Activated naive CD8-positive, alpha-beta T cell treated with anti-CD3 and anti-CD28 coated beads, Interleukin-2, amount 50 U/mL, for 24 hours (primary cell): ENCODE measurements at regions not wholly inside any gene's neighbourhood (a gene's known extent, or its start where the extent isn't known, plus 50 kb on each side); places are given as distances from the start of the nearest gene placed in this dataset.

Experiments
- ATAC-seq: fragments of 150-1000 bp; cut with Tn5 transposase; one replicate; pipeline ENCODE4 v1.10.0; 2021
- DNase-seq: peaks from one replicate; pipeline ENCODE4 v3.0.0; 2021
- H3K27ac Mint-ChIP-seq: one replicate; pipeline ENCODE4 v1.8.0; 2021; ENCODE audit warnings: mild to moderate bottlenecking, mixed read lengths
- H3K27me3 Mint-ChIP-seq: one replicate; pipeline ENCODE4 v1.8.0; 2021; ENCODE audit warnings: mixed read lengths
- H3K36me3 Mint-ChIP-seq: one replicate; pipeline ENCODE4 v1.8.0; 2021; ENCODE audit warnings: low read depth, mixed read lengths
- H3K4me1 Mint-ChIP-seq: one replicate; pipeline ENCODE4 v1.8.0; 2021; ENCODE audit warnings: mixed read lengths
- H3K4me3 Mint-ChIP-seq: one replicate; pipeline ENCODE4 v1.8.0; 2021; ENCODE audit warnings: mild to moderate bottlenecking, moderate library complexity, mixed read lengths
- H3K9me3 Mint-ChIP-seq: one replicate; pipeline ENCODE4 v1.8.0; 2021; ENCODE audit warnings: mixed read lengths

DNA sequence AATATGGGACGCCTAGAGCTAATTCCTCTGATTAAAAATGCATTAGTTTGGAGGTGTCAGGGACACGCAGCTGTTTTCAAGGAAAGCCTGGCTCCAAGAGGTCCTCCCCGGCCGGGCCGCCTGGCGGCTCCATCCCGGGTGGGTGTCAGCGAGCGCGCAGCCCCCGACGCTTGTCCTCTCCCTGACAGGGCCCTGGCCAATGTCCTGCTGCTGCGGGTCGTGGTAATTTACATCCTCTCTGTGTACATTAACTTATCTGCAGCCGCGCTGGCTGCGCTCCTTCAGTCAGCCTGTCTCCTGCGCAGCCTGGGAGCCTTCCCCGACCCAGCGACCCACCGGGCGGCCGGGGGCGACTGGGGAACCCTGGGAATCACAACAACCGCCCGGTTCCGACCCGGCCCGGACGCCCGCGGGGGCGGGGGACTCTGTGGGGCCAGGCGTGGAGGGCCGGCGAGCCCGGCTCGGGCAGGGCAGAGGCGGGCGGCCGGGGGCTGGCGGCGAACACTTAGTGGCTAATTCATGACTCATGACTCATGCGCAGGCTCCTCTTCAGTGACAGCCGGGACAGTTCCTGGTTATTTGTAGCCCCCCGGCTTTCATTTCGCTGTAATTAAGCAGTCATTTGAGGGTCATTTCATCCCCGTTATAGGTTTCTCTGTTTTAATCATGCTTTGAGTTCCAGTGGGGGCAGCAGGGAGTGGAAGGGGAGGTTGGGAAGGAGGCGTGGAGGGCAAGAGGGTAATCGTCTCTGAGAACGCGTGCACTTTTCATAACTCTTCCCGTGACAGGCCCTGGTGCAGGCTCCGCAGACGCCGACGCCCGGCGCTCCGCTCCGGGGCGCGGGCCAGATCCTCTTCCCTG is 141.9 kb upstream of the CTAGE1 start:
- H3K27ac Mint-ChIP-seq, result no peak overlapping the region
- peak; percentile 65 for ATAC-seq
- DNase-seq, result peak; percentile 9
- no peaks in the 10 kb centered on the region for H3K36me3 Mint-ChIP-seq
- no peaks in the 10 kb centered on the region for H3K9me3 Mint-ChIP-seq
- H3K4me1 Mint-ChIP-seq, result peaks cover 6% of the 10 kb centered on the region
- peaks cover 48% of the 10 kb centered on the region for H3K27me3 Mint-ChIP-seq
- peak overlapping the region; percentile 69 for H3K4me3 Mint-ChIP-seq

DNA sequence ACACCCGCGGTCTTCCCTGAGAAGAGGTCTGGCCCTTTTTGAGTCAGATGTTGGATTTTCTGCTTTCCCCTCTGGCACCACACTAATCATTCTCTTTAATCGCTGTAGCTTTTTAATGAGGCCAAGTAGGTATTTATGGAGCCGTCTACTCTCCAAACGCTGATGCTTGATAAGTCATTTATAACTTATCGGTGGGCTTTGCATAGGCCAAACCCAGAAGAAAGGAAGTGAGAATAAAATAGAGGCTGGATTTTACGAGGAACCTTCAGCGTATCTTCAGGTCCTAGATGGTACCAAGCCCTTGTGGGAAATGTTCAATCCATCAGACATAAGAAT is 142.5 kb upstream of the CTAGE1 start:
- Mint-ChIP-seq H3K4me3 (peak overlapping the region; percentile 69), H3K27ac (no peak overlapping the region), H3K27me3 (peaks cover 52% of the 10 kb centered on the region), H3K9me3 (no peaks in the 10 kb centered on the region), H3K4me1 (peaks cover 6% of the 10 kb centered on the region), H3K36me3 (no peaks in the 10 kb centered on the region)
- DNase-seq (no peak), ATAC-seq (no peak)

DNA sequence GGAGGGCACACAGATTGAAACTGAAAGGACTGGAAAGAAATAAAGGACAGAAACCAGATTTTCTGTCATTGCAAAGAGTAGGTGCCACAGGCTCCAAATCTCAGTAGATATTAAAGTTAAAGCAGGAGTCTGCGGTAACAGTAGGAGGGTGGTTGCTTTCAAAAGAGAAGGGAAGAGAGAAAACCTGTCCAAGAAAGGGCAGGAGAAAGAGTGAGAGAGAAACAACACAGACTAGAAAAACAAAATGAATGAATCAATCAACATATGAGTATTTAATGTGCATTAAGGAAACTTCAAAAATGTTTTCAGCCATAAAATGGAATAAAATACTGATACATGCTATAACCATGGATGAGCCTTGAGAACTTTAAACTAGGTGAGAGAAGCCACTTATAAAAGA is 143.1 kb upstream of the CTAGE1 start:
- H3K36me3 Mint-ChIP-seq, result no peaks in the 10 kb centered on the region
- H3K27ac Mint-ChIP-seq, result no peak overlapping the region
- ATAC-seq (no peak), DNase-seq (no peak)
- H3K27me3 Mint-ChIP-seq, result peaks cover 52% of the 10 kb centered on the region
- peaks cover 6% of the 10 kb centered on the region for H3K4me1 Mint-ChIP-seq
- no peak overlapping the region for H3K4me3 Mint-ChIP-seq
- no peaks in the 10 kb centered on the region for H3K9me3 Mint-ChIP-seq

DNA sequence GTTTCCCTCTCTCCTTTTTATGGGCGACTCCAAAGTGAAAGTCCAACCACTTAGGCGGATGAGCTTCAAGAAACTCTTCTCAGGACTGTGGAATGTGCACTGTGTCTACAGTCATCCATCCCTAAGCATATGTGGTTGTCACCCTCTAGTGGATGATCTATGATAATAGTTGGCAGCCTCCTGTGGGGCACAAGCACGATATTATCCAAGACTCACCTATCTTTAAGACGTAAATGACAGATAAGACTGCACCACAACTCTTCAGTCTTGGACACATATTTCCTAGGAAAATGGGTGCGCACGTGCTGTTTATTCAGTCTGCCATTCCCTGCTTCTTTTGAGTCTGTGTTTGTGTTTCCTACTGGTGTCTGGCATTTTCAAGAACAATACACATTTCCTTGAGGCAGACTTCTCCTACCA is 145.5 kb upstream of the CTAGE1 start:
- Mint-ChIP-seq H3K27ac (no peak overlapping the region), H3K4me3 (no peak overlapping the region), H3K9me3 (no peaks in the 10 kb centered on the region), H3K36me3 (no peaks in the 10 kb centered on the region), H3K4me1 (peaks cover 6% of the 10 kb centered on the region), H3K27me3 (peaks cover 41% of the 10 kb centered on the region)
- peak; percentile 78 for ATAC-seq
- no peak for DNase-seq

DNA sequence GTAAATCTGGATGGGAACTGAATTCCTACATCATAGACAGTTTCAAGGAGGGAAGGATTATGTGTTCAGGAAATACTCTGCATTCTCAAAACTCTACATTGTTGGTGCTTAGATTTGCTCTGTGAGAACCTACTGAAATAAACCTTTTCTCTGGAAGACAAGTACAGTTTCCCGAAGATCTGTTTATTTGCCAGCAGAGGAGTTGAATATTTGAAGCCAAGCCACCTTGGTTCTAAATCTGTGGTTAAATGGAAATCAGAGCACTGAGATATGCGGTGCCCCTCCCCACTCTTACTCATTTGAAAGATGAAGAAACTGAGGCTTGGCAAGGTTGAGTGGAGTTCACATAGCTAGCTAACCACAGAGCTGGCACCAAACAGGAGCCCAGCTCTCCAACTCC is 146.3 kb upstream of the CTAGE1 start:
- DNase-seq (no peak), ATAC-seq (no peak)
- Mint-ChIP-seq H3K27me3 (peaks cover 37% of the 10 kb centered on the region), H3K4me3 (no peak overlapping the region), H3K36me3 (no peaks in the 10 kb centered on the region), H3K27ac (no peak overlapping the region), H3K4me1 (peaks cover 6% of the 10 kb centered on the region), H3K9me3 (no peaks in the 10 kb centered on the region)

DNA sequence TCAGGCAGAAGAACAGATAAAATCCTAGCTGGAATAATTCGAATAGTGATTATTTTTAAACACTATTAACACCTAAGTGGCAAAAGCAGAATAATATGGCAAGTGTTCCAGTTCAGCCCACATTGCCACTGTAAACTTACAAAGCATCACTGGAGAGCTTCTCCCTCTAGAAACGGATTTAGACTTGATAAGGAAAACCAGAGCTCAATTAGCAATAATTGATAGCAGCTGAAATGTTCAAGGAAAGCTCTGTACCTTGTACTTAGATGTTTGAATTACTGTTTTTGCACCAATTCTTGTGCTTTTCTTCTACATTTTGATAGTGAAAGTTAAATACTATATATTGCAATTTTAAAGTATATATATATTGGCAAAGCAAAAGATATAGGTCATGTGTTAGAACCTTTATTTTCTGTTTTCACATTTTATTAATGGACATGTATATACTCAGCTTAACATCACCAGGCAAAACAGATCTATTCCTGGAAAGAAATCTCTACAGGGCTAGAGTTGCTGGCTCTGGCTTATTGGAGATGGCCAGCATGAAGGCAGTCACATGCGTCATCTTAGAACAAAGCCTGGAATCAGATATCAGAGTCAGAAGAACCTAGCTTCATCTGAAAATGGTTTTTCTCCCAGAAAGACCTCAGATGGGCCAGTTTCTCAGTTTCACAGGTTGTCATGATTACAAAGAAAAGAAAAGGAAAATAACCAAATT is 149.1 kb upstream of the CTAGE1 start:
- Mint-ChIP-seq H3K4me1 (no peaks in the 10 kb centered on the region), H3K4me3 (no peak overlapping the region), H3K36me3 (no peaks in the 10 kb centered on the region), H3K27ac (no peak overlapping the region), H3K27me3 (peaks cover 19% of the 10 kb centered on the region), H3K9me3 (no peaks in the 10 kb centered on the region)
- no peak for ATAC-seq
- no peak for DNase-seq

DNA sequence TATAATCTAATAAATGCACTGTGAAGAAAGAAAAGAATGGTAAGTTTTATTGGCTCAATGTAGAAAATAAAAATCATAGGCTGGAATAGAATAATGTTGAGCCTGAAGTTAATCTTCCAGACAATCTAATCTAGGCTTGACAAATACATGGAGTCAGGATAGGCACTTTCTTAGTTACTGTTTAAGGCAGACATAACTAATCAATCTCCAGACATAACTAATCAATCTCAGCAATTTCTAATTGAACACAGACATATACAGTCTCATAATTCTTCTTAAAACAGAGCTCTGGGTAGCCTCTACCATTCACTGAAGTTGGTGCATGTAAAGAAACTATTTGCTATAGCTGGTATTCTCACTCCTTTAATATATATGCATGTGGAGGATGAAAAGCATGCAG is 150.1 kb upstream of the CTAGE1 start:
- Mint-ChIP-seq H3K4me1 (no peaks in the 10 kb centered on the region), H3K4me3 (no peak overlapping the region), H3K9me3 (no peaks in the 10 kb centered on the region), H3K36me3 (no peaks in the 10 kb centered on the region), H3K27ac (no peak overlapping the region), H3K27me3 (peaks cover 14% of the 10 kb centered on the region)
- DNase-seq, result no peak
- no peak for ATAC-seq

DNA sequence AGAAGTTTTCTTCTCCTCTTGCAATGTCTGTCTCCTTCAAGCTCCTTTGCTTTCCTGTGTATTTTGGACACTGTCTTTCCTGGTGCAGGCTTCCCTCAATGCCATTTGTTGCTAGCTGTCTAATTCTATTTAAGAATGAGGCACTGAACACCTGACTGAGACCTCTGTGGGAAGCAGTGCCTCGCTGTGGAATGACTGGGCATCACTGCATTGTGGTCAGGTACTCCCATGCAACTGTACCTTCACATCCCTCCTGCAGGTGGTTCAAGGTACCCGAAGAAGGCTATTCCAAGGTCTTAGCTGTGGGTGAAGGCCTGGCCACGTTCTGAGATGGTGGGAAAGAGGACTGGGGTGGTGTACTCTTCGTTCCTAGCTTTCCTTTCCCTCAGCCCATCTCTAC is 152.8 kb upstream of the CTAGE1 start:
- Mint-ChIP-seq H3K27me3 (peaks cover 3% of the 10 kb centered on the region), H3K36me3 (no peaks in the 10 kb centered on the region), H3K4me1 (no peaks in the 10 kb centered on the region), H3K27ac (no peak overlapping the region), H3K9me3 (no peaks in the 10 kb centered on the region), H3K4me3 (no peak overlapping the region)
- DNase-seq (no peak), ATAC-seq (no peak)

DNA sequence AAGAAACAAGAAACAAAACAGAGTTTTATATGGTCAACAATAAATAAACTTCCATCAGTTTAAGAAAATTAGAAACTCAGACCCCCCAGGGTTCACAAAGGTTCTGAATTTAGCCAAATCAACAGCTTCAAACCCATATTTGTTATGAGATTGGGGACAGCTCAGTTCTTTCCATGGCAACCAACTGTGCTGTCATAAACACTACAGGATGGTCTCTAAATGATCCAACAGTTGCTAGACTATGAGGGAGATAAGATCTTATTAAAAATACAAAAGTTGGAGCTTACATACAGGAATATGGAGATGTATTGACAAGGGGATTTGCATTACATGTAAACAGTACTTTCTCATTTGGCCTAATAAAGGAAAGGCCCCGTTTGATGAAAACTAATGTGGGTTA is 154.6 kb upstream of the CTAGE1 start:
- H3K36me3 Mint-ChIP-seq, result no peaks in the 10 kb centered on the region
- ATAC-seq (no peak), DNase-seq (no peak)
- no peaks in the 10 kb centered on the region for H3K4me1 Mint-ChIP-seq
- H3K4me3 Mint-ChIP-seq, result no peak overlapping the region
- H3K9me3 Mint-ChIP-seq, result no peaks in the 10 kb centered on the region
- H3K27me3 Mint-ChIP-seq, result peaks cover 3% of the 10 kb centered on the region
- no peak overlapping the region for H3K27ac Mint-ChIP-seq

DNA sequence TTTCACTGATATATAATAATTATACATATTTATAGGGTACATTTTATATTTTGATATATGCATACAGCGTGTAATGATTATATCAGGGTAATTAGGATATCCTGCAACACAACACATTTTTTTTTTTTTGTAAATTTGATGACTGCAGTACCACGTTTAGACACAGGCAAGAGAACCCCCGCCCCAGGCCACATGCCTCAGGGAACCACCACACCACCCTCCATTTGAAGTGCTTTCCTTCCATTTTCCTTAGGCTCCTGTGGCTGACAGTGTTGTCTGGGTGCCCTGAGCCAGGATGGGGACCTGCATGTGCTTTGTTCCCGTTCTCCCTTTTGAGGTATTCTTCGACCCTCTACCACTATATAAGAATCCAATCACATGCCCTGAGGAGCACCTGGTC is 161.6 kb upstream of the CTAGE1 start:
- no peak overlapping the region for H3K27ac Mint-ChIP-seq
- peaks cover 6% of the 10 kb centered on the region for H3K27me3 Mint-ChIP-seq
- no peak for ATAC-seq
- no peaks in the 10 kb centered on the region for H3K9me3 Mint-ChIP-seq
- no peaks in the 10 kb centered on the region for H3K36me3 Mint-ChIP-seq
- H3K4me3 Mint-ChIP-seq, result no peak overlapping the region
- H3K4me1 Mint-ChIP-seq, result no peaks in the 10 kb centered on the region
- DNase-seq, result no peak

DNA sequence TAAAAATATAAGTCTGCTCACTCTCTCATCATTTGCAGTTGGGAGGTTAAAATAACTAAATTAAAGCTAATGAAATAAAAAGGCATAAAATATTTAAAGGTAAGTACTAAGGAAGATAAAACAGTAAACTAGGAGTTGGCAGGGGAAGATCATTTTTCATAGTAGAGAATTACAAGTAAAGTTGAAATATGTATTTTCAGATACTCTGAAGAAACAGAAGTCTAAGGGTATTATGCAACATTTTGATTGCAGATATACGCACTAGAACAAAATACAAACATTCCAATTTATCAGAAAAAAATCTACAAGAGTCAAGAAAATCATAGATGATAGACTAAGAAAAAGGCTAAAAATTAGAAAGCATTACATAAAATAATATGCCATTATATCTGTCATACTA is 167.6 kb upstream of the CTAGE1 start:
- H3K27me3 Mint-ChIP-seq, result peaks cover 10% of the 10 kb centered on the region
- DNase-seq (no peak), ATAC-seq (no peak)
- no peak overlapping the region for H3K4me3 Mint-ChIP-seq
- H3K27ac Mint-ChIP-seq, result no peak overlapping the region
- H3K9me3 Mint-ChIP-seq, result no peaks in the 10 kb centered on the region
- H3K4me1 Mint-ChIP-seq, result no peaks in the 10 kb centered on the region
- no peaks in the 10 kb centered on the region for H3K36me3 Mint-ChIP-seq

DNA sequence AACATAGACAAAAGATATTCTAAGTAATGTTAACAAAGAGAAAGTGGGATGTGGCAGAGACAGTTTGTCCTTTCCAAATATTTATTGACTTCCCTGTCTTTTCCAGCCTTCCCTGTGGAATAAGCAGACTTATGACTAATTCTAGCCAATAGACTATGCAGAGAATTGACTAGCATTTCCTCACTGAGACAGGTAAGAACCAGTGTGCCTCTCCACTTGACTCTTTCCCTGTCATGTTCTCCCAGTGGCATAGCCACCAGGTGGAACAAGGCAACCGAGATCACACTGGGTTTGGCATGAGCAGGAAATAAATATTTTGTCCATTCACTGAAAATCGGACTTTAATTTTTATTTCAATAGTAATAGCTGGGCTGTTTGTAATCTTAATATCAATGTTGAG is 168.1 kb upstream of the CTAGE1 start:
- Mint-ChIP-seq H3K4me1 (no peaks in the 10 kb centered on the region), H3K27ac (no peak overlapping the region), H3K4me3 (no peak overlapping the region), H3K36me3 (no peaks in the 10 kb centered on the region), H3K27me3 (peaks cover 11% of the 10 kb centered on the region), H3K9me3 (no peaks in the 10 kb centered on the region)
- ATAC-seq (no peak), DNase-seq (no peak)

DNA sequence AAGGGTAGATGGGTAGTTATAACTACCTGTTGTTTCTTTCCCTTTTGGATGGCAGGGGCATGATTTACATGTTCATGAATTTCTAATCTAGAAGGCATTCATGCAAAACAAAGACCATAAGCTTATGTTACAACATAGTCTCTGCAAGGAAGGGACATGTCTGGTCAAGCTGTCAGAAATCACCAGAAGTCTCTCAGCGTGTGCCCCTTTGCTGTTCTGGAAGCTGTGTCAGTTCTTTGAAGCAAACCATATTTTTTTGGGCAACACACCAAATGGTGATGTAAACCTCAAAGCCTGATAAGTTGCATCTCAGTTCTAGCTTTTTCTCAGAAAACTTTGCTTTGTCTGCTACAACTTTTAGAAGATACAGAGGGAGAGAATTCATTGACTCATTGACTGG is 173.5 kb upstream of the CTAGE1 start:
- H3K9me3 Mint-ChIP-seq, result no peaks in the 10 kb centered on the region
- H3K4me3 Mint-ChIP-seq, result no peak overlapping the region
- no peaks in the 10 kb centered on the region for H3K4me1 Mint-ChIP-seq
- ATAC-seq (no peak), DNase-seq (no peak)
- no peaks in the 10 kb centered on the region for H3K36me3 Mint-ChIP-seq
- peaks cover 4% of the 10 kb centered on the region for H3K27me3 Mint-ChIP-seq
- H3K27ac Mint-ChIP-seq, result no peak overlapping the region

DNA sequence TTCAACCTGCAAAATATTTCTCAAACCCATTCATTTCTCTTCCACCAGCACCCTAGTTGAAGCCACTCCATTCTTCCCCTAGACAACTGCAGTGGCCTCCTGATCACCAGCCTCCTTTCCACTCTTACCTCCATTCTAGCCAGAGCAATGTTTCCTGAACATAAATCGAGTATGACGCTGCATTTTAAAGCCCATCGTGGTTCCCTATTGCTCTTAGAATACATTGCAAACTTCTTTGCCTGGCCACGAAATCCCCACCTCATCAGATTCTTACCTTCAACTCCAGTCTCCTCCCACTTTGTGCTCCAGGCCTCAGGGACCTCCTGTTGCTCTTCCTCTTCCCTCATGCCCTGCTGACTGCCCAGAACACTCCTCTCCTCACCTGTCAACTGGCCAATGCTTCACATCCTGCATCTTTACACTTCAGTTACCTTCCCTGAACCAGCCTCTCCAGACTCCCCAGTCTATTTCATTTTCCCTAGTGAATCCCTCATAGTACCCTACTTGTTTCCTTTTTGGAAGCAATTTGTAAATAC is 176.5 kb upstream of the CTAGE1 start:
- H3K27me3 Mint-ChIP-seq, result peaks cover 4% of the 10 kb centered on the region
- DNase-seq (no peak), ATAC-seq (no peak)
- H3K36me3 Mint-ChIP-seq, result no peaks in the 10 kb centered on the region
- H3K9me3 Mint-ChIP-seq, result peaks cover 2% of the 10 kb centered on the region
- H3K27ac Mint-ChIP-seq, result no peak overlapping the region
- H3K4me1 Mint-ChIP-seq, result no peaks in the 10 kb centered on the region
- H3K4me3 Mint-ChIP-seq, result no peak overlapping the region

DNA sequence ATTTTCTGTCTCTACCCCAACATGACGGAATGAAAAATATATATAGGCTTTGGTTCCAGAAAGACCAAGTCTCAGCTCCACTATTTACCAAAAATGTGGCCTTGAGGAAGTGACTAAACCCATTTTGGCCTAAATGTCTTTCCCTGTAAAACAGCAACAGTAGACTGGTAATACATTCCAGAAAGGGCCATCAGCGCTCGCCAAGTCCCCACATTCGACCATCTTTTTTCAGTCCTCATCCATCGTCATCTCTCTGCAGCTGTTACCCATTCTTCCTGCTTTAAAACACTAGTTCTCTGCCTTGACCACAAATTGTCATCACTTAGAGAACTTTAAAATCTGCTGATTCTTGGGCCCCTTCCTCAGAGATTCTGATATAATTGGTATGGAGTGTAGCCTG is 183.8 kb upstream of the CTAGE1 start:
- no peaks in the 10 kb centered on the region for H3K36me3 Mint-ChIP-seq
- H3K4me3 Mint-ChIP-seq, result no peak overlapping the region

More for the DNA sequence above, 183.8 kb upstream of the CTAGE1 start:
- H3K27ac Mint-ChIP-seq, result no peak overlapping the region
- H3K4me1 Mint-ChIP-seq, result no peaks in the 10 kb centered on the region
- ATAC-seq, result no peak
- no peak for DNase-seq
- peaks cover 3% of the 10 kb centered on the region for H3K9me3 Mint-ChIP-seq
- H3K27me3 Mint-ChIP-seq, result peaks cover 6% of the 10 kb centered on the region
